Caco-2 (cell line): ENCODE measurements at regions not wholly inside any gene's neighbourhood (a gene's known extent, or its start where the extent isn't known, plus 50 kb on each side); places are given as distances from the start of the nearest gene placed in this dataset.

Experiments
- BruUV-seq: library from RNA; stranded (reverse); fragments of 400-500 nt; replicated peaks from 2 replicates; lab custom pipeline; 2021; lab: Mats Ljungman, UMichigan
- CTCF ChIA-PET: fragments of 300-600 bp; sonication (Branson Sonifier 250); formaldehyde crosslinking; loops from one replicate; lab custom pipeline; 2022; ENCODE audit warnings: antibody characterized with exemption; lab: Charles Lee
- POLR2A ChIA-PET: fragments of 300-600 bp; sonication (Branson Sonifier 250); formaldehyde crosslinking; loops from one replicate; lab custom pipeline; 2022; ENCODE audit warnings: antibody characterized with exemption; lab: Charles Lee
- DNase-seq, 2 experiments: peaks; one replicate each; pipeline versions ENCODE4 v3.0.0 to v3.0.0-alpha.2; 2020 to 2022
- H3K27me3 ChIP-seq: replicated peaks from 2 replicates; pipeline ENCODE4 v1.6.0; 2011; ENCODE audit warnings: low read length; ENCODE audit not compliant: control insufficient read depth, insufficient read depth
- H3K36me3 ChIP-seq: 2 replicates; pipeline ENCODE4 v1.5.1; 2011; ENCODE audit warnings: low read length; ENCODE audit not compliant: control insufficient read depth, insufficient read depth
- H3K4me1 ChIP-seq: fragments of 250-450 bp; sonication (Bioruptor Pico); 2 replicates; pipeline ENCODE4 v1.5.1; 2020; ENCODE audit warnings: mild to moderate bottlenecking
- H3K4me3 ChIP-seq: 2 replicates; pipeline ENCODE4 v1.5.1; 2011; ENCODE audit warnings: low read depth, mild to moderate bottlenecking, control low read depth, low read length
- H3K9me3 ChIP-seq: fragments of 250-450 bp; sonication (Bioruptor Pico); 2 replicates; pipeline ENCODE4 v1.5.1; 2020; ENCODE audit warnings: mild to moderate bottlenecking, moderate library complexity
- H3K27ac Mint-ChIP-seq: one replicate; pipeline ENCODE4 v1.8.0; 2022; ENCODE audit warnings: mixed read lengths; ENCODE audit not compliant: unreplicated experiment
- H3K27me3 Mint-ChIP-seq: one replicate; pipeline ENCODE4 v1.8.0; 2022; ENCODE audit warnings: mixed read lengths; ENCODE audit not compliant: insufficient read depth, unreplicated experiment
- H3K36me3 Mint-ChIP-seq: one replicate; pipeline ENCODE4 v1.8.0; 2022; ENCODE audit warnings: mild to moderate bottlenecking, mixed read lengths; ENCODE audit not compliant: insufficient read depth, unreplicated experiment
- H3K4me1 Mint-ChIP-seq: one replicate; pipeline ENCODE4 v1.8.0; 2022; ENCODE audit warnings: low read depth, mixed read lengths; ENCODE audit not compliant: unreplicated experiment
- H3K4me3 Mint-ChIP-seq: one replicate; pipeline ENCODE4 v1.8.0; 2022; ENCODE audit warnings: mild to moderate bottlenecking, moderate library complexity, mixed read lengths; ENCODE audit not compliant: unreplicated experiment
- H3K9me3 Mint-ChIP-seq: one replicate; pipeline ENCODE4 v1.8.0; 2022; ENCODE audit warnings: mixed read lengths; ENCODE audit not compliant: unreplicated experiment
- CTCF ChIP-seq, 2 experiments: fragments of 200-600 bp in 1 of 2; IDR thresholded peaks; 1 replicate in 1 of 2; 2 replicates in 1 of 2; pipeline versions ENCODE4 v1.5.1 to v1.8.0; 2011 to 2022; ENCODE audit warnings: antibody characterized with exemption in 1 of 2, control low read depth in 1 of 2, inconsistent platforms in 1 of 2, low read depth in 1 of 2, low read length in 1 of 2, mild to moderate bottlenecking in 1 of 2, moderate library complexity in 1 of 2; ENCODE audit not compliant: insufficient read depth in 1 of 2, severe bottlenecking in 1 of 2, unreplicated experiment in 1 of 2
- intact Hi-C: fragments of 100-400 bp; cut with micrococcal nuclease; formaldehyde crosslinking; loops from one replicate; pipeline ENCODE4 v1.10.0; 2022; ENCODE audit not compliant: unreplicated experiment

- Histone ChIP-seq H3K4me1 (no peaks in the 10 kb centered on the region), H3K36me3 (no peaks in the 10 kb centered on the region), H3K4me3 (no peak overlapping the region), H3K27me3 (no peaks in the 10 kb centered on the region), H3K9me3 (no peaks in the 10 kb centered on the region)
- Mint-ChIP-seq H3K4me1 (no peaks in the 10 kb centered on the region), H3K4me3 (no peak overlapping the region), H3K27me3 (peaks cover 4% of the 10 kb centered on the region), H3K27ac (no peak overlapping the region), H3K36me3 (no peaks in the 10 kb centered on the region), H3K9me3 (peaks cover 9% of the 10 kb centered on the region)
- no TSS peak for BruUV-seq
- ChIA-PET CTCF (no interaction called here), POLR2A (no interaction called here)
- no peak for DNase-seq
- no peak for TF ChIP-seq CTCF (IDR thresholded peaks at IDR 0.05; ENCODE audit: insufficient read depth in 1 of 2, low read depth in 1 of 2, low read length in 1 of 2, severe bottlenecking in 1 of 2, unreplicated experiment in 1 of 2)
- intact Hi-C loops, result no loop called here
Observed at GRCh38 chr5:6201631-6202030, 176.7 kb downstream of the MED10 start.

- no peaks in the 10 kb centered on the region for H3K36me3 Mint-ChIP-seq
Observed at GRCh38 chr5:6198531-6198930, 179.8 kb downstream of the MED10 start.

GRCh38 chr5:6197427-6197826, 180.9 kb downstream of the MED10 start:
- POLR2A ChIA-PET, result no interaction called here

More at GRCh38 chr5:6198531-6198930, 179.8 kb downstream of the MED10 start:
- Mint-ChIP-seq H3K4me1 (no peaks in the 10 kb centered on the region), H3K27ac (no peak overlapping the region), H3K9me3 (peaks cover 9% of the 10 kb centered on the region), H3K4me3 (no peak overlapping the region), H3K27me3 (peaks cover 4% of the 10 kb centered on the region)
- H3K4me1 ChIP-seq, result no peaks in the 10 kb centered on the region
- BruUV-seq, result no TSS peak
- H3K36me3 ChIP-seq, result no peaks in the 10 kb centered on the region
- no peak for TF ChIP-seq CTCF (IDR thresholded peaks at IDR 0.05; ENCODE audit: insufficient read depth in 1 of 2, low read depth in 1 of 2, low read length in 1 of 2, severe bottlenecking in 1 of 2, unreplicated experiment in 1 of 2)
- no peak for DNase-seq
- POLR2A ChIA-PET, result no interaction called here
- intact Hi-C loops, result no loop called here
- H3K27me3 ChIP-seq, result no peaks in the 10 kb centered on the region
- no peak overlapping the region for H3K4me3 ChIP-seq
- H3K9me3 ChIP-seq, result no peaks in the 10 kb centered on the region
- CTCF ChIA-PET, result no interaction called here

More at GRCh38 chr5:6197427-6197826, 180.9 kb downstream of the MED10 start:
- Mint-ChIP-seq H3K27me3 (peaks cover 8% of the 10 kb centered on the region), H3K4me1 (no peaks in the 10 kb centered on the region), H3K36me3 (no peaks in the 10 kb centered on the region), H3K9me3 (peaks cover 9% of the 10 kb centered on the region), H3K27ac (no peak overlapping the region), H3K4me3 (no peak overlapping the region)
- intact Hi-C loops, result no loop called here
- DNase-seq, result no peak
- BruUV-seq, result no TSS peak
- H3K4me1 ChIP-seq, result no peaks in the 10 kb centered on the region
- no peaks in the 10 kb centered on the region for H3K27me3 ChIP-seq
- no peaks in the 10 kb centered on the region for H3K9me3 ChIP-seq
- H3K4me3 ChIP-seq, result no peak overlapping the region
- no peak for TF ChIP-seq CTCF (IDR thresholded peaks at IDR 0.05; ENCODE audit: insufficient read depth in 1 of 2, low read depth in 1 of 2, low read length in 1 of 2, severe bottlenecking in 1 of 2, unreplicated experiment in 1 of 2)
- CTCF ChIA-PET, result no interaction called here
- no peaks in the 10 kb centered on the region for H3K36me3 ChIP-seq
